ENCODE measurements at regions not wholly inside any gene's neighbourhood (a gene's known extent, or its start where the extent isn't known, plus 50 kb on each side); places are given as distances from the start of the nearest gene placed in this dataset.

DNA sequence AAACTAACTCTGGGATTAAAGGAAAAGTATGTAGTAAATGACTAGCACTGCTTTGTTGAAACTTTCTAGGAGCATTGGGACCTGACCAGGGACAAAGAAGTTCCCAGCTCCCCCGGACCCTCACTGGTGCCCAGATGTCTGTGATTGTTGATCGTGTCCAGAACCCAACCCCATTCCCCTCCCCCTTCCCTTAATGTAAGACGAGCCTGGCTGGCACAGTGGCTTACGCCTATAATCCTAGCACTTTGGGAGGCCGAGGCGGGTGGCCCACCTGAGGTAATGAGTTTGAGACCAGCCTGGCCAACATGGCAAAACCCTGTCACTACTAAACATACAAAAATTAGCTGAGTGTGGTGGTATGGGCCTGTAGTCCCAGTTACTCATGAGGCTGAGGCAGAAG is 750.3 kb downstream of the CBLN4 start:
- TF ChIP-seq, protein P1, sequence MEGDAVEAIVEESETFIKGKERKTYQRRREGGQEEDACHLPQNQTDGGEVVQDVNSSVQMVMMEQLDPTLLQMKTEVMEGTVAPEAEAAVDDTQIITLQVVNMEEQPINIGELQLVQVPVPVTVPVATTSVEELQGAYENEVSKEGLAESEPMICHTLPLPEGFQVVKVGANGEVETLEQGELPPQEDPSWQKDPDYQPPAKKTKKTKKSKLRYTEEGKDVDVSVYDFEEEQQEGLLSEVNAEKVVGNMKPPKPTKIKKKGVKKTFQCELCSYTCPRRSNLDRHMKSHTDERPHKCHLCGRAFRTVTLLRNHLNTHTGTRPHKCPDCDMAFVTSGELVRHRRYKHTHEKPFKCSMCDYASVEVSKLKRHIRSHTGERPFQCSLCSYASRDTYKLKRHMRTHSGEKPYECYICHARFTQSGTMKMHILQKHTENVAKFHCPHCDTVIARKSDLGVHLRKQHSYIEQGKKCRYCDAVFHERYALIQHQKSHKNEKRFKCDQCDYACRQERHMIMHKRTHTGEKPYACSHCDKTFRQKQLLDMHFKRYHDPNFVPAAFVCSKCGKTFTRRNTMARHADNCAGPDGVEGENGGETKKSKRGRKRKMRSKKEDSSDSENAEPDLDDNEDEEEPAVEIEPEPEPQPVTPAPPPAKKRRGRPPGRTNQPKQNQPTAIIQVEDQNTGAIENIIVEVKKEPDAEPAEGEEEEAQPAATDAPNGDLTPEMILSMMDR (conservative IDR thresholded peaks at IDR 0.05), result no peak
- H3K27ac ChIP-seq, result no peak overlapping the region

DNA sequence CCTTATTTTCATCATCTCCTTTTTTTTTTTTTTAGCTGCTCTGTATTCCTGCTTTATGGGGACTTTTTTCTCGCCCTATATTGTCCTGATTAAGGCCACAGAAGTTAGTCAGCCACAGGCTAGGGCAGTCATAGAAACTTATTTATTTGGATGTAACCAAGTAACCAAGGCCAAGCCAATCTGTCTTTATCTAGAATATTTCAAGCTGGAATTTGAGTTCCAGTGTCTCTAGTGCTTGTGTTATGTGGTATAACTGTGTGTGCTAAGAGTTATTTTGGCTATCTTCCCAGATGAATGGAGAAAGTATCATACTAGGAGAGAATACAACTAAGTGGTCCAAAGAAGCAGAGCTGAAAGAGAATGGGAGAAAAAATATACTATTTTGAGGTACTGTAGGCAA is 751.5 kb downstream of the CBLN4 start:
- H3K27ac ChIP-seq, result no peak overlapping the region
- TF ChIP-seq, protein P1 (conservative IDR thresholded peaks at IDR 0.05), result no peak

DNA sequence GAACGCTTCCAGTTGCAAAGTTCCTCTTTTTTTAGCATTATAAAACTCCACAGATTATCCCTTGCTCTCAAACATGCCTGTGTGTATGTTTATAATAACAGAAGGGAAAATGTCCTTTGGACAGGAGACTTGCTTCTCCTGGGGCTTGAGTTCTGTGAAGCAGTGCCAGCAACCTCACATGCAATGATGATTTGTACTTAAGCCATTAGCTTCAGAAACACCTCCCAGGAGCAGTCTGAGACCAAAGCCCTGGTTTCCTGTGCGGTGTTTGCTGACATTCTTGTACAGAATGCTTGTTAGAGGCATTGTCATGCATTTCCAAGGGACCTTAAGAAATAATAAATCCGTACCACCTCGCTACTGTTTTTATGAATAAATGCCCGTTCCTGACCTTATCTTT is 752.8 kb downstream of the CBLN4 start:
- TF ChIP-seq, protein P1 (conservative IDR thresholded peaks at IDR 0.05), result no peak
- H3K27ac ChIP-seq, result no peak overlapping the region

DNA sequence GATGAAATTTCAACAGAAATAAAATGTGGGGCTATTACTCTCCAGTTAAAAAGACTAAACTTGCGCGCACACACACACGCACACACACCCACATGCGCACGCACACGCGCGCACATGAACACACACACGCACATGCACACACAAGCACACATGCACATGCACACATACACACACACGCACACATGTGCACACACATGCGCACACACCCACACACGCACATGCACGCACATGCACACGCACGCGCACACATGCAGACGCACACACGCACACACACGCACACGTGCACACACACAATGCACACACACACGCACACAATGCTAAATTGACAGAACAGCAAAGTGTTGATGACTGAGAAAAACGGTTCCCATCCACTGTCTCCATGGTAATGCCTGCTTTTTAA is 754.1 kb downstream of the CBLN4 start:
- H3K27ac ChIP-seq, result no peak overlapping the region
- TF ChIP-seq, protein P1 (conservative IDR thresholded peaks at IDR 0.05), result no peak

DNA sequence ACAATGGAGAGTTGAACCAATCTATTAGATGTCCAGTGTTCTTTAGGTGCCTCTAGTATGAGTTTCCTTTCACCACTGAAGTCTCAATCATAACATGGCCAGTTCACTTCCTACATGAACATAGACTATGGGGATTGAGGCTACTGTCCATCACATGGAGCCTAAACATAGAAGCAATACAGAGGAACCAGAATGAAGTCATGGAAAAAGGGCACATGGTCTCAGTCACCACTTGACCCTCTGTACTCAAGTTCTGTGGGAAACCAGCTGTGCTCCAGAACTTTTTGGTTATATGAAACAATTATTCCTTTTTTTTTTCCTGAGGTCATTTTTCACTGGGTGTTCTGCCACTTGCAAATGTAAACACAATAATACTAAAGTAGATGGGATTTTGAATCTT is 762.5 kb downstream of the CBLN4 start:
- TF ChIP-seq, protein P1 (conservative IDR thresholded peaks at IDR 0.05), result no peak

DNA sequence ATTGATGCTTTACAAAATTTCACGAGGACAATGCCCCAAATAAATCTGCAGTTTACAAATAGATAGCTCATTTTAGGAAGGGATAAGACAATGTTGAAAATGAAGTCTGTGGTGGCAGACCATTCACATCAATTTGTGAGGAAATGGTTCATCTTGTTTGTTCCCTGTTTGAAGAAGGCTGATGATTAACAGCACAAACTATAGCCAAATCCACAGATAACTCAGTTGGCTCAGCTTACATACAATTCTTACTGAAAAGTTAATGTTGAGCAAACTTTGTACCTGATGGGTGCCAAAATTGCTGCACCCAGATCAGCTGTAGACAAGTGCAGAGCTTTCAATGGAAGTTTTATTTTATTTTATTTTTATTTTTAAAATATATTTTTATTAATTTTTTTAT is 763.9 kb downstream of the DOK5 start:
- TF ChIP-seq, protein P1 (conservative IDR thresholded peaks at IDR 0.05), result no peak
- no peak overlapping the region for H3K27ac ChIP-seq

More for the DNA sequence above, 762.5 kb downstream of the CBLN4 start:
- no peak overlapping the region for H3K27ac ChIP-seq

DNA sequence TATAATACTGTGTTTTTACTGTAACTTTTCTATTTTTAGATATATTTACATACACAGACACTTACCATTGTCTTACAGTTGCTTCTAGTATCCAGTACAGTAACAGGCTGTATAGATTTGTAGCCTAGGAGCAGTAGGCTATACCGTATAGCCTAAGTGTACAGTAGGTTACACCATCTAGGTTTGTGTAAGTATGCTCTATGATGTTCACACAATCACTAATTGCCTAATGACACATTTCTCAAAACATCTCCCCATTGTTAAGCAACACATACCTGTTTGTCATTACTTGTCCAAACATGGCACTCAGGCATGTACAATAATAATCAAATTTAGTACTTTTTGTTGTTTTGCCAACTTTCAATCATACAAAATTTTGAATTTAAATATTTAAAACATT is 757.3 kb downstream of the DOK5 start:
- TF ChIP-seq, protein P1 (conservative IDR thresholded peaks at IDR 0.05), result no peak
- no peak overlapping the region for H3K27ac ChIP-seq

DNA sequence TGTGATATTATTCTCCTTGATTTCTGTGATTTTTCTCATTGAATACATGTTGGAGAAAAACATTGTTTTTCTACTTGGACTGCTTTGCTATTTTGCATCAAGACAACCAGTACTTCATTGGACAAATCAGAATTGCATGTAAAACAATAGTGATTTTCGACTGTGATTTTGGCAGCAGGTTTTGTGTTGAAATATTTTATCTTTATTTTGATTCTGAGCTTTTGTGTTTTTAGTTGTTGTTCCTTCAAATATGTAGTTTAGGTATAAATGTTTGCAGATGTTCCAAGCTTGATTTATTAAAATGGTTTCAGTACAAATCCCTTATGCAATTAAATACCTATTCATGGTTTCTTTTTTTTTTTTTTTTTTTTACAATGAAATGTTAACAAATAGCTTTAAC is 754.1 kb downstream of the DOK5 start:
- TF ChIP-seq, protein P1 (conservative IDR thresholded peaks at IDR 0.05), result no peak
- no peak overlapping the region for H3K27ac ChIP-seq
